ENCODE measurements at regions not wholly inside any gene's neighbourhood (a gene's known extent, or its start where the extent isn't known, plus 50 kb on each side); places are given as distances from the start of the nearest gene placed in this dataset.

- Histone ChIP-seq H3K9ac (ENCODE audit: low read length) (no peak overlapping the region), H2BK12ac (ENCODE audit: low read length) (no peak overlapping the region), H2AK5ac (ENCODE audit: low read length) (no peak overlapping the region), H3K4me3 (ENCODE audit: low read depth, low read length) (no peak overlapping the region), H2BK120ac (ENCODE audit: insufficient read depth, low read length, poor library complexity) (no peak overlapping the region), H3K4me1 (ENCODE audit: control insufficient read depth in 1 of 2, insufficient read depth in 2 of 2, low read length in 2 of 2) (peaks cover 0 to under 1% of the 10 kb centered on the region in 2 experiments), H3K36me3 (ENCODE audit: control insufficient read depth in 1 of 2, insufficient read depth in 2 of 2, low read length in 2 of 2) (no peaks in the 10 kb centered on the region), H3K4ac (ENCODE audit: low read depth, low read length) (no peak overlapping the region), H2BK5ac (ENCODE audit: low read depth, low read length, poor library complexity) (no peak overlapping the region), H3K79me2 (ENCODE audit: control insufficient read depth, insufficient read depth, low read length, poor library complexity) (no peaks in the 10 kb centered on the region), H3K23ac (ENCODE audit: low read length) (no peak overlapping the region), H3K4me2 (ENCODE audit: low read length) (no peak overlapping the region), H3K14ac (ENCODE audit: low read length) (no peak overlapping the region), H4K8ac (ENCODE audit: low read depth, low read length) (no peak overlapping the region), H3K18ac (ENCODE audit: low read length) (no peak overlapping the region), H2AFZ (ENCODE audit: insufficient read depth, low read length, poor library complexity) (no peak overlapping the region), H3K27ac (ENCODE audit: low read depth, low read length) (no peak overlapping the region), H3K79me1 (ENCODE audit: low read length) (no peaks in the 10 kb centered on the region), H3K27me3 (ENCODE audit: insufficient read depth, low read length) (no peaks in the 10 kb centered on the region), H4K91ac (ENCODE audit: low read depth, low read length) (no peak overlapping the region), H3K9me3 (ENCODE audit: insufficient read depth, low read depth, low read length) (peaks cover 2% of the 10 kb centered on the region), H4K12ac (ENCODE audit: low read depth, low read length) (no peak overlapping the region)
- no peak for DNase-seq
- WGBS (ENCODE audit: extremely low coverage, insufficient coverage, insufficient read length): no CpG with 5 or more reads among the region's 6 CpGs
Observed at GRCh38 chr20:60113771-60114170, 155.5 kb downstream of the CDH26 start.

DNA sequence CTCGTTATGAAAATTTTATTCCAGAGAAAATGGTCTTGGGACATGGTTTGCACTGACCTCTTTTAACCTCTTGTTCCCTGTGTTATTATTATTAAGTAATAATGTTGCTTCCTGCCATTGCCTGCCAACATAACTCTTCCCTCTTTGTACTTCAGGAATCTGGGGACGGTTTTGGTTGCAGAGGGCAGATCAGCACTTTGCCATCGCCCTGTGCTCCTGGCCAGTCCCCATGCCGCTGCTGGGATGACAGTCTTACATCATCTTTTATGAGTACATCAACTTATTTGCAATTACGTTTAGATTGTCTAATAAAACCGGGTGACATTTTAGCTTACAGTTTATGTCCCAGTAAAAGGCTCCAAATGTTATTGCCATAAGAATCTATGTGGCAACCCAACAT, 157.2 kb downstream of the CDH26 start:
- H2BK12ac ChIP-seq (ENCODE audit: low read length): no peak overlapping the region
- no peak for DNase-seq
- no peak overlapping the region for H3K4me2 ChIP-seq (ENCODE audit: low read length)
- H3K79me2 ChIP-seq (ENCODE audit: control insufficient read depth, insufficient read depth, low read length, poor library complexity): no peaks in the 10 kb centered on the region
- no peak overlapping the region for H3K14ac ChIP-seq (ENCODE audit: low read length)
- H4K8ac ChIP-seq (ENCODE audit: low read depth, low read length): no peak overlapping the region
- H3K79me1 ChIP-seq (ENCODE audit: low read length): no peaks in the 10 kb centered on the region
- no peak overlapping the region for H3K9ac ChIP-seq (ENCODE audit: low read length)
- H4K12ac ChIP-seq (ENCODE audit: low read depth, low read length): no peak overlapping the region
- no peak overlapping the region for H3K18ac ChIP-seq (ENCODE audit: low read length)
- H3K23ac ChIP-seq (ENCODE audit: low read length): no peak overlapping the region
- no peak overlapping the region for H2BK5ac ChIP-seq (ENCODE audit: low read depth, low read length, poor library complexity)
- H3K4ac ChIP-seq (ENCODE audit: low read depth, low read length): no peak overlapping the region
- H3K36me3 ChIP-seq (ENCODE audit: control insufficient read depth in 1 of 2, insufficient read depth in 2 of 2, low read length in 2 of 2): no peaks in the 10 kb centered on the region
- no peak overlapping the region for H2AFZ ChIP-seq (ENCODE audit: insufficient read depth, low read length, poor library complexity)
- H4K91ac ChIP-seq (ENCODE audit: low read depth, low read length): no peak overlapping the region
- no peak overlapping the region for H3K4me3 ChIP-seq (ENCODE audit: low read depth, low read length)
- H3K9me3 ChIP-seq (ENCODE audit: insufficient read depth, low read depth, low read length): peaks cover 2% of the 10 kb centered on the region
- H3K27ac ChIP-seq (ENCODE audit: low read depth, low read length): no peak overlapping the region
- no peaks in the 10 kb centered on the region for H3K27me3 ChIP-seq (ENCODE audit: insufficient read depth, low read length)
- no peak overlapping the region for H2AK5ac ChIP-seq (ENCODE audit: low read length)
- no peaks in the 10 kb centered on the region for H3K4me1 ChIP-seq (ENCODE audit: control insufficient read depth in 1 of 2, insufficient read depth in 2 of 2, low read length in 2 of 2)
- no CpG with 5 or more reads among the region's 6 CpGs for WGBS (ENCODE audit: extremely low coverage, insufficient coverage, insufficient read length)
- H2BK120ac ChIP-seq (ENCODE audit: insufficient read depth, low read length, poor library complexity): no peak overlapping the region

GRCh38 chr20:60116128-60116909, 158.1 kb downstream of the CDH26 start:
- no peak overlapping the region for H4K91ac ChIP-seq (ENCODE audit: low read depth, low read length)
- WGBS (ENCODE audit: extremely low coverage, insufficient coverage, insufficient read length): no CpG with 5 or more reads among the region's 18 CpGs
- H3K27me3 ChIP-seq (ENCODE audit: insufficient read depth, low read length): no peaks in the 10 kb centered on the region
- H3K9me3 ChIP-seq (ENCODE audit: insufficient read depth, low read depth, low read length): peaks cover 2% of the 10 kb centered on the region
- no peak for DNase-seq
- H4K8ac ChIP-seq (ENCODE audit: low read depth, low read length): no peak overlapping the region
- no peak overlapping the region for H4K12ac ChIP-seq (ENCODE audit: low read depth, low read length)
- no peak overlapping the region for H3K27ac ChIP-seq (ENCODE audit: low read depth, low read length)
- H3K36me3 ChIP-seq (ENCODE audit: control insufficient read depth in 1 of 2, insufficient read depth in 2 of 2, low read length in 2 of 2): no peaks in the 10 kb centered on the region
- no peak overlapping the region for H3K23ac ChIP-seq (ENCODE audit: low read length)
- H2AK5ac ChIP-seq (ENCODE audit: low read length): no peak overlapping the region
- H2BK5ac ChIP-seq (ENCODE audit: low read depth, low read length, poor library complexity): no peak overlapping the region
- no peak overlapping the region for H3K9ac ChIP-seq (ENCODE audit: low read length)
- H3K4me3 ChIP-seq (ENCODE audit: low read depth, low read length): no peak overlapping the region
- H3K14ac ChIP-seq (ENCODE audit: low read length): no peak overlapping the region
- H3K79me1 ChIP-seq (ENCODE audit: low read length): no peaks in the 10 kb centered on the region
- H3K18ac ChIP-seq (ENCODE audit: low read length): no peak overlapping the region
- no peak overlapping the region for H2BK12ac ChIP-seq (ENCODE audit: low read length)
- H3K4ac ChIP-seq (ENCODE audit: low read depth, low read length): no peak overlapping the region
- no peak overlapping the region for H3K4me2 ChIP-seq (ENCODE audit: low read length)
- no peak overlapping the region for H2BK120ac ChIP-seq (ENCODE audit: insufficient read depth, low read length, poor library complexity)
- H3K4me1 ChIP-seq (ENCODE audit: control insufficient read depth in 1 of 2, insufficient read depth in 2 of 2, low read length in 2 of 2): no peaks in the 10 kb centered on the region
- H3K79me2 ChIP-seq (ENCODE audit: control insufficient read depth, insufficient read depth, low read length, poor library complexity): no peaks in the 10 kb centered on the region
- no peak overlapping the region for H2AFZ ChIP-seq (ENCODE audit: insufficient read depth, low read length, poor library complexity)

- Histone ChIP-seq H3K79me2 (ENCODE audit: control insufficient read depth, insufficient read depth, low read length, poor library complexity) (no peaks in the 10 kb centered on the region), H3K79me1 (ENCODE audit: low read length) (no peaks in the 10 kb centered on the region), H3K18ac (ENCODE audit: low read length) (no peak overlapping the region), H3K4ac (ENCODE audit: low read depth, low read length) (no peak overlapping the region), H3K4me3 (ENCODE audit: low read depth, low read length) (no peak overlapping the region), H2AFZ (ENCODE audit: insufficient read depth, low read length, poor library complexity) (no peak overlapping the region), H3K9ac (ENCODE audit: low read length) (no peak overlapping the region), H4K8ac (ENCODE audit: low read depth, low read length) (no peak overlapping the region), H3K23ac (ENCODE audit: low read length) (no peak overlapping the region), H3K9me3 (ENCODE audit: insufficient read depth, low read depth, low read length) (peaks cover 2% of the 10 kb centered on the region), H3K4me2 (ENCODE audit: low read length) (no peak overlapping the region), H3K4me1 (ENCODE audit: control insufficient read depth in 1 of 2, insufficient read depth in 2 of 2, low read length in 2 of 2) (no peaks in the 10 kb centered on the region), H3K27me3 (ENCODE audit: insufficient read depth, low read length) (no peaks in the 10 kb centered on the region), H2BK12ac (ENCODE audit: low read length) (no peak overlapping the region), H3K27ac (ENCODE audit: low read depth, low read length) (no peak overlapping the region), H2AK5ac (ENCODE audit: low read length) (no peak overlapping the region), H4K91ac (ENCODE audit: low read depth, low read length) (no peak overlapping the region), H3K36me3 (ENCODE audit: control insufficient read depth in 1 of 2, insufficient read depth in 2 of 2, low read length in 2 of 2) (no peaks in the 10 kb centered on the region), H3K14ac (ENCODE audit: low read length) (no peak overlapping the region), H4K12ac (ENCODE audit: low read depth, low read length) (no peak overlapping the region), H2BK120ac (ENCODE audit: insufficient read depth, low read length, poor library complexity) (no peak overlapping the region), H2BK5ac (ENCODE audit: low read depth, low read length, poor library complexity) (no peak overlapping the region)
- DNase-seq: no peak
- no CpG with 5 or more reads among the region's 7 CpGs for WGBS (ENCODE audit: extremely low coverage, insufficient coverage, insufficient read length)
Observed at GRCh38 chr20:60117065-60117464, 158.8 kb downstream of the CDH26 start.
